ENCODE measurements at regions not wholly inside any gene's neighbourhood (a gene's known extent, or its start where the extent isn't known, plus 50 kb on each side); places are given as distances from the start of the nearest gene placed in this dataset.

DNA sequence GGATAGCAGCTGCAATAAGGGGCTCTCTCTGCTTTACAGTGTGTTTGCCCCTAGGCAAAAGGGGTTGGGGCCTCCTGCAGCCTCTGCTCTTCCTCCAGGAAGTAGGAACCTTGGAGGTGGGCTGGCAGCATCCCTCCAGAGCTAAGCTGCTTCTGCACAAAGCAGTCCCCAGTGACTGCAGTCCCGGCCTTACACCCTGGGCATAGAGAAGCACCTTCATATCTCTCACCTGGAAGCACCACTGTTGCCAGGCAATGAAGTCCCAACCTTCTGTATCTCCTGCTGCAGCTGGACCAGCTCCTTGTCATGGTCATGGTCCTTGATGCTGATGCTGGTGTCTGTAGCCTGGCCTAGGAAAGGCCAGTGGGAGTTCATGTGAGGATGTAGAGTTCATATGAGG is 171.1 kb upstream of the TET2 start:
- Histone ChIP-seq H2AFZ (ENCODE audit: low read depth, low read length, severe bottlenecking) (no peak overlapping the region), H3K27ac (ENCODE audit: low read depth, low read length) (no peak overlapping the region), H3K36me3 (ENCODE audit: low read length) (no peaks in the 10 kb centered on the region), H3K27me3 (ENCODE audit: low read length) (no peaks in the 10 kb centered on the region), H3K79me2 (ENCODE audit: insufficient read depth, low read length) (no peaks in the 10 kb centered on the region), H3K9ac (ENCODE audit: low read length) (no peak overlapping the region), H3K9me3 (ENCODE audit: insufficient read depth, low read length) (no peaks in the 10 kb centered on the region), H3K4me2 (ENCODE audit: low read depth, low read length, poor library complexity, severe bottlenecking) (no peak overlapping the region), H4K20me1 (ENCODE audit: low read depth, low read length) (no peaks in the 10 kb centered on the region), H3K9me2 (replicated peaks; ENCODE audit: insufficient read depth, low read length) (no peaks in the 10 kb centered on the region), H3F3A (ENCODE audit: insufficient read depth) (no peaks in the 10 kb centered on the region), H3K4me3 (ENCODE audit: insufficient read depth, low read length, poor library complexity, severe bottlenecking) (no peak overlapping the region)
- no peak for TF ChIP-seq CTCF (IDR thresholded peaks at IDR 0.05; ENCODE audit: insufficient read depth, low read length, poor library complexity, severe bottlenecking)
- TF ChIP-seq EZH2phosphoT487 (conservative IDR thresholded peaks at IDR 0.05; ENCODE audit: low read length): no peak

- Histone ChIP-seq H4K20me1 (ENCODE audit: low read depth, low read length) (no peaks in the 10 kb centered on the region), H3K36me3 (ENCODE audit: low read length) (no peaks in the 10 kb centered on the region), H2AFZ (ENCODE audit: low read depth, low read length, severe bottlenecking) (no peak overlapping the region), H3K4me2 (ENCODE audit: low read depth, low read length, poor library complexity, severe bottlenecking) (no peak overlapping the region), H3K9me3 (ENCODE audit: insufficient read depth, low read length) (no peaks in the 10 kb centered on the region), H3K27me3 (ENCODE audit: low read length) (no peaks in the 10 kb centered on the region), H3K27ac (ENCODE audit: low read depth, low read length) (no peak overlapping the region), H3K79me2 (ENCODE audit: insufficient read depth, low read length) (no peaks in the 10 kb centered on the region), H3K9ac (ENCODE audit: low read length) (no peak overlapping the region), H3K4me3 (ENCODE audit: insufficient read depth, low read length, poor library complexity, severe bottlenecking) (no peak overlapping the region), H3K9me2 (replicated peaks; ENCODE audit: insufficient read depth, low read length) (no peaks in the 10 kb centered on the region), H3F3A (ENCODE audit: insufficient read depth) (no peaks in the 10 kb centered on the region)
- TF ChIP-seq EZH2phosphoT487 (conservative IDR thresholded peaks at IDR 0.05; ENCODE audit: low read length) (no peak), CTCF (IDR thresholded peaks at IDR 0.05; ENCODE audit: insufficient read depth, low read length, poor library complexity, severe bottlenecking) (no peak)
Observed at GRCh38 chr4:104976262-104976661, 170.4 kb upstream of the TET2 start.

DNA sequence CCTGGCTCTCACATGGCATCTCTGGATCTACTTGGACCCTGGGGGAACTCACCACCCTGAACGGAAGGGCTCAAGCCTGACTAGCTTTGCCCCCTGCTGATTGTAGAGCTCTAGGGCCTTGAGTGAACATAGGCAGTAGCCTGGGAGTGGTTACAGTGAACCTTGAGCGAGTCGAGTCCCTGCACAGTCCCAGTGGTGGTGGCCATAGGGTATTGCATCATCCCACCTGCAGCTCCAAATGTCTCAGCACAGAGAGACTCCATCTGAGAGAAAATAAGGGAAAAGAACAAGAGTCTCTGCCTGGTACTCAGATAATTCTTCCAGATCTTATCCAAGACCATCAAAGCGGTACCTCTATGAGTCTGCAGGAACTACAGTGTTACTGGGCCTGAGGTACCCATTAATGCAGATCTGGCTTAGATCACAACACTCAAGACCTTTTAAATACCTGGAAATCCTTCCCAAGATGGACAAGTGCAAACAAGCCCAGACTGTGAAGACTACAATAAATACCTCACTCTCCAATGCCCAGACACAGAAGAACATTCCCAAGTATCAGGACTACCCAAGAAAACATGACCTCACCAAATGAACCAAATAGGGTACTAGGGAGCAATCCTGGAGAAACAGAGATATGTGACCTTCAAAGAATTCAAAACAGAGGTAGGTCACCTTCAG is 167.5 kb upstream of the TET2 start:
- H3K4me3 ChIP-seq (ENCODE audit: insufficient read depth, low read length, poor library complexity, severe bottlenecking): no peak overlapping the region
- no peak overlapping the region for H2AFZ ChIP-seq (ENCODE audit: low read depth, low read length, severe bottlenecking)
- H3K9me3 ChIP-seq (ENCODE audit: insufficient read depth, low read length): no peaks in the 10 kb centered on the region
- no peaks in the 10 kb centered on the region for H3K9me2 ChIP-seq (replicated peaks; ENCODE audit: insufficient read depth, low read length)
- no peak overlapping the region for H3K4me2 ChIP-seq (ENCODE audit: low read depth, low read length, poor library complexity, severe bottlenecking)
- no peaks in the 10 kb centered on the region for H3K79me2 ChIP-seq (ENCODE audit: insufficient read depth, low read length)
- no peak overlapping the region for H3K27ac ChIP-seq (ENCODE audit: low read depth, low read length)
- no peak overlapping the region for H3K9ac ChIP-seq (ENCODE audit: low read length)
- no peaks in the 10 kb centered on the region for H4K20me1 ChIP-seq (ENCODE audit: low read depth, low read length)
- H3F3A ChIP-seq (ENCODE audit: insufficient read depth): no peaks in the 10 kb centered on the region
- no peaks in the 10 kb centered on the region for H3K27me3 ChIP-seq (ENCODE audit: low read length)
- no peaks in the 10 kb centered on the region for H3K36me3 ChIP-seq (ENCODE audit: low read length)
- no peak for TF ChIP-seq CTCF (IDR thresholded peaks at IDR 0.05; ENCODE audit: insufficient read depth, low read length, poor library complexity, severe bottlenecking)

Data from SU-DHL-6 (cell line).